GM12878 (cell line): ENCODE measurements at regions not wholly inside any gene's neighbourhood (a gene's known extent, or its start where the extent isn't known, plus 50 kb on each side); places are given as distances from the start of the nearest gene placed in this dataset.

Experiments used
- ATAC-seq: fragments of 200-7000 bp; cut with Tn5 transposase; 3 replicates; pipeline ENCODE4 v1.9.1; 2020; ENCODE audit warnings: mild to moderate bottlenecking, moderate library complexity
- BruUV-seq: library from RNA; stranded (reverse); fragments of 400-500 nt; replicated peaks from 2 replicates; lab custom pipeline; 2021; lab: Mats Ljungman, UMichigan
- CTCF ChIA-PET: fragments of 300-600 bp; sonication (Branson Sonifier 250); formaldehyde crosslinking; extraction: SDS; loops from one replicate; lab custom pipeline; 2021; ENCODE audit warnings: inconsistent platforms; lab: Yijun Ruan, JAX
- POLR2A ChIA-PET: fragments of 350-600 bp; formaldehyde crosslinking; extraction: SDS; loops from one replicate; lab custom pipeline; 2021; ENCODE audit warnings: inconsistent platforms; lab: Charles Lee
- RAD21 ChIA-PET: fragments of 300-600 bp; sonication (Branson Sonifier 250); formaldehyde crosslinking; loops from one replicate; lab custom pipeline; 2023; ENCODE audit warnings: antibody characterized with exemption; ENCODE audit not compliant: unreplicated experiment; lab: Charles Lee
- SMC1A ChIA-PET: fragments of 300-600 bp; sonication (Branson Sonifier 250); formaldehyde crosslinking; loops from one replicate; lab custom pipeline; 2023; ENCODE audit not compliant: unreplicated experiment, uncharacterized antibody; lab: Charles Lee
- DNase-seq: peaks from one replicate; pipeline ENCODE4 v3.0.0-alpha.2; 2011; ENCODE audit warnings: low read depth, low spot score
- FAIRE-seq: peaks from 3 replicates; lab custom pipeline; 2011; peaks lifted over from hg19 to GRCh38; lab: Jason Lieb, UNC
- H2AFZ ChIP-seq: 2 replicates; pipeline ENCODE4 v1.6.0; 2011; ENCODE audit warnings: low read depth, low read length, control low read depth; ENCODE audit not compliant: control insufficient read depth
- H3K27ac ChIP-seq: 2 replicates; pipeline ENCODE4 v1.5.1; 2011; ENCODE audit warnings: control low read depth; ENCODE audit not compliant: control insufficient read depth, insufficient read depth
- H3K27me3 ChIP-seq, 2 experiments: replicated peaks in 1 of 2; 2 replicates each; pipeline versions ENCODE4 v1.6.0 to v1.6.1; 2011; ENCODE audit warnings: low read length in 1 of 2; ENCODE audit not compliant: control insufficient read depth in 2 of 2, insufficient read depth in 2 of 2
- H3K36me3 ChIP-seq, 2 experiments: 2 replicates each; pipeline ENCODE4 v1.5.1; 2011; ENCODE audit warnings: low read length in 1 of 2; ENCODE audit not compliant: control insufficient read depth in 2 of 2, insufficient read depth in 2 of 2
- H3K4me1 ChIP-seq: 2 replicates; pipeline ENCODE4 v1.6.1; 2011; ENCODE audit warnings: mild to moderate bottlenecking, low read length, moderate library complexity, mixed read lengths; ENCODE audit not compliant: control insufficient read depth, insufficient read depth
- H3K4me2 ChIP-seq: 2 replicates; pipeline ENCODE4 v1.6.0; 2011; ENCODE audit warnings: control low read depth; ENCODE audit not compliant: control insufficient read depth, insufficient read depth
- H3K4me3 ChIP-seq: fragments of 200-600 bp; sonication (generic); 2 replicates; pipeline ENCODE4 v1.5.1; 2016
- H3K79me2 ChIP-seq: 2 replicates; pipeline ENCODE4 v1.6.0; 2011; ENCODE audit warnings: low read length; ENCODE audit not compliant: control insufficient read depth, insufficient read depth
- H3K9ac ChIP-seq: 2 replicates; pipeline ENCODE4 v1.8.0; 2011; ENCODE audit warnings: low read length, control low read depth, mixed read lengths; ENCODE audit not compliant: control insufficient read depth, insufficient read depth
- H3K9me3 ChIP-seq: replicated peaks from 3 replicates; pipeline ENCODE4 v1.5.1; 2011; ENCODE audit warnings: mild to moderate bottlenecking, low read length; ENCODE audit not compliant: control insufficient read depth, insufficient read depth
- H4K20me1 ChIP-seq: 2 replicates; pipeline ENCODE4 v1.6.0; 2011; ENCODE audit not compliant: control insufficient read depth, insufficient read depth
- CHD2 ChIP-seq: IDR thresholded peaks from 2 replicates; pipeline ENCODE4 v1.6.1; 2011; ENCODE audit warnings: low read depth, low read length, improper control_type of control experiment, borderline replicate concordance
- DPF2 ChIP-seq: fragments of 450-650 bp; IDR thresholded peaks from 2 replicates; pipeline ENCODE4 v1.6.1; 2017; ENCODE audit warnings: mild to moderate bottlenecking
- MEF2B ChIP-seq: fragments of 450-650 bp; IDR thresholded peaks from 2 replicates; pipeline ENCODE4 v1.6.1; 2018; ENCODE audit warnings: mild to moderate bottlenecking, moderate library complexity; ENCODE audit not compliant: partially characterized antibody, poor library complexity, severe bottlenecking
- MYC ChIP-seq: IDR thresholded peaks from 2 replicates; pipeline ENCODE4 v1.6.1; 2011; ENCODE audit warnings: mild to moderate bottlenecking, low read length, moderate library complexity, inconsistent platforms; ENCODE audit not compliant: insufficient read depth, insufficient replicate concordance, insufficient read length, severe bottlenecking
- NFYB ChIP-seq: IDR thresholded peaks from 2 replicates; pipeline ENCODE4 v1.6.1; 2011; ENCODE audit warnings: low read depth, mild to moderate bottlenecking, low read length, improper control_type of control experiment, moderate library complexity; ENCODE audit not compliant: insufficient read depth
- NR2F1 ChIP-seq: fragments of 450-650 bp; conservative IDR thresholded peaks from 2 replicates; pipeline ENCODE4 v1.6.1; 2017; ENCODE audit warnings: mild to moderate bottlenecking
- PAX5 ChIP-seq: IDR thresholded peaks from 2 replicates; pipeline ENCODE4 v1.6.1; 2011; ENCODE audit warnings: low read depth, low read length, borderline replicate concordance
- PRDM15 ChIP-seq: fragments of 450-650 bp; formaldehyde crosslinking; IDR thresholded peaks from 2 replicates; pipeline ENCODE4 v1.4.0; 2020; ENCODE audit warnings: mild to moderate bottlenecking, moderate library complexity
- RAD21 ChIP-seq: IDR thresholded peaks from 2 replicates; pipeline ENCODE4 v1.6.1; 2011; ENCODE audit warnings: mild to moderate bottlenecking, low read depth, low read length, moderate library complexity; ENCODE audit not compliant: insufficient read depth
- RUNX3 ChIP-seq: IDR thresholded peaks from 2 replicates; pipeline ENCODE4 v1.6.1; 2012; ENCODE audit warnings: low read length, inconsistent platforms
- SMC3 ChIP-seq: IDR thresholded peaks from 2 replicates; pipeline ENCODE4 v1.6.1; 2011; ENCODE audit warnings: low read length, improper control_type of control experiment, borderline replicate concordance
- SP1 ChIP-seq: IDR thresholded peaks from one replicate; pipeline ENCODE4 v1.6.1; 2011; ENCODE audit warnings: low read depth, low read length
- USF1 ChIP-seq: IDR thresholded peaks from 2 replicates; pipeline ENCODE4 v1.6.1; 2011; ENCODE audit warnings: borderline replicate concordance, low read depth, mild to moderate bottlenecking, moderate library complexity, mixed read lengths, low read length; ENCODE audit not compliant: insufficient read depth; ENCODE audit errors: extremely low read length
- ZBTB40 ChIP-seq: fragments of 450-650 bp; IDR thresholded peaks from 2 replicates; pipeline ENCODE4 v1.6.1; 2016; ENCODE audit warnings: mild to moderate bottlenecking, moderate library complexity, borderline replicate concordance
- WGBS: methylation state at CpG from one replicate; pipeline ENCODE4 v1.1.6; 2016; ENCODE audit warnings: low lambda C conversion rate; ENCODE audit not compliant: insufficient replicate concordance, insufficient coverage; ENCODE audit errors: missing lambda C conversion rate; 5-methylcytosine and 5-hydroxymethylcytosine counted together
- in situ Hi-C: fragments of 300-500 bp; cut with MboI; formaldehyde crosslinking; loops from 9 replicates; pipeline ENCODE4 v1.14.3; 2018; ENCODE audit warnings: mixed read lengths
- intact Hi-C: fragments of 100-400 bp; cut with micrococcal nuclease; formaldehyde crosslinking; loops from one replicate; pipeline ENCODE4 v1.14.2; 2022; ENCODE audit not compliant: unreplicated experiment

GRCh38 chrY:15364996-15365395 is 840.7 kb downstream of the NLGN4Y start:
- H3K27ac ChIP-seq: no peak overlapping the region
- no peaks in the 10 kb centered on the region for H3K79me2 ChIP-seq
- no peaks in the 10 kb centered on the region for H3K9me3 ChIP-seq
- DNase-seq: no peak
- in situ Hi-C loops: no loop called here
- CTCF ChIA-PET: no interaction called here
- H3K9ac ChIP-seq: no peak overlapping the region
- BruUV-seq: no TSS peak
- H4K20me1 ChIP-seq: no peaks in the 10 kb centered on the region
- POLR2A ChIA-PET: no interaction called here
- RAD21 ChIA-PET: no interaction called here
- intact Hi-C loops: no loop called here
- ATAC-seq: no peak
- SMC1A ChIA-PET: no interaction called here
- no peak overlapping the region for H3K4me3 ChIP-seq
- H3K36me3 ChIP-seq: no peaks in the 10 kb centered on the region
- no peak overlapping the region for H2AFZ ChIP-seq
- no CpG with 5 or more reads among the region's 4 CpGs for WGBS
- H3K4me1 ChIP-seq: no peaks in the 10 kb centered on the region
- no peak overlapping the region for H3K4me2 ChIP-seq
- no peaks in the 10 kb centered on the region for H3K27me3 ChIP-seq
- no peak for FAIRE-seq
- TF ChIP-seq SMC3: no peak
- TF ChIP-seq NFYB: no peak
- TF ChIP-seq DPF2: no peak
- TF ChIP-seq CHD2: no peak
- TF ChIP-seq ZBTB40: no peak
- TF ChIP-seq PAX5: no peak
- no peak for TF ChIP-seq PRDM15 (CRISPR knock-in tag)
- no peak for TF ChIP-seq RUNX3
- no peak for TF ChIP-seq NR2F1
- no peak for TF ChIP-seq USF1
- no peak for TF ChIP-seq MEF2B
- TF ChIP-seq SP1: no peak
- TF ChIP-seq MYC: no peak
- TF ChIP-seq RAD21: no peak
